NCI-H1105 treated with DMSO at 0.1 percent for 48 hours (cell line): ENCODE measurements at regions not wholly inside any gene's neighbourhood (a gene's known extent, or its start where the extent isn't known, plus 50 kb on each side); places are given as distances from the start of the nearest gene placed in this dataset.
"Not testable (repeated sequence)": the region's sequence is repeated elsewhere in the genome, so short reads cannot be mapped to it uniquely, and the experiment has no call there.

ENCODE experiments used
- DNase-seq: peaks from one replicate; lab custom pipeline; 2025; lab: John Stamatoyannopoulos, UW

- DNase-seq, result no peak
These were observed 63.1 kb downstream of the TSN start for GRCh38 chr2:121818546-121818945.

- no peak for DNase-seq
These were observed 64.4 kb downstream of the TSN start for GRCh38 chr2:121819846-121820245.

GRCh38 chr2:121821476-121822158 is 66.2 kb downstream of the TSN start:
- no peak for DNase-seq

- no peak for DNase-seq
These were observed 68.8 kb downstream of the TSN start for GRCh38 chr2:121824264-121824663.

- no peak for DNase-seq
These were observed 69.8 kb downstream of the TSN start for GRCh38 chr2:121825003-121825950.

- DNase-seq, result no peak
These were observed 70.6 kb downstream of the TSN start for GRCh38 chr2:121826036-121826435.

GRCh38 chr2:121828281-121828731 is 72.9 kb downstream of the TSN start:
- peak; percentile 45 for DNase-seq

GRCh38 chr2:121830809-121831208 is 75.4 kb downstream of the TSN start:
- DNase-seq, result no peak

GRCh38 chr2:121831841-121832240 is 76.4 kb downstream of the TSN start:
- no peak for DNase-seq

GRCh38 chr2:121832412-121833357 is 77.2 kb downstream of the TSN start:
- no peak for DNase-seq

GRCh38 chr2:121833358-121833723 is 77.9 kb downstream of the TSN start:
- no peak for DNase-seq

GRCh38 chr2:121836611-121837010 is 81.2 kb downstream of the TSN start:
- DNase-seq, result no peak

GRCh38 chr2:121837591-121837990 is 82.1 kb downstream of the TSN start:
- no peak for DNase-seq

- no peak for DNase-seq
These were observed 83.1 kb downstream of the TSN start for GRCh38 chr2:121838551-121838950.

GRCh38 chr2:121839584-121839983 is 84.1 kb downstream of the TSN start:
- DNase-seq, result no peak

- no peak for DNase-seq
These were observed 93.8 kb downstream of the TSN start for GRCh38 chr2:121849236-121849635.

GRCh38 chr2:121853149-121853548 is 97.7 kb downstream of the TSN start:
- not testable (repeated sequence) for DNase-seq

GRCh38 chr2:121855510-121855909 is 100.1 kb downstream of the TSN start:
- no peak for DNase-seq

- DNase-seq, result no peak
These were observed 100.9 kb downstream of the TSN start for GRCh38 chr2:121856360-121856759.

GRCh38 chr2:121858369-121858768 is 102.9 kb downstream of the TSN start:
- DNase-seq, result no peak

GRCh38 chr2:121858847-121859246 is 103.4 kb downstream of the TSN start:
- DNase-seq, result no peak
